K562 (cell line): ENCODE measurements at regions not wholly inside any gene's neighbourhood (a gene's known extent, or its start where the extent isn't known, plus 50 kb on each side); places are given as distances from the start of the nearest gene placed in this dataset.

Experiments used
- ATAC-seq: fragments of 200-7000 bp; cut with Tn5 transposase; 3 replicates; pipeline ENCODE4 v1.9.1; 2020; ENCODE audit warnings: moderate library complexity
- BruUV-seq: library from RNA; stranded (reverse); fragments of 400-500 nt; replicated peaks from 2 replicates; lab custom pipeline; 2021; lab: Mats Ljungman, UMichigan
- CTCF ChIA-PET: fragments of 300-600 bp; formaldehyde crosslinking; extraction: SDS; loops from one replicate; lab custom pipeline; 2021; ENCODE audit warnings: low intra/inter-chr PET ratio; lab: Yijun Ruan, JAX
- POLR2A ChIA-PET: fragments of 300-600, 350-650 bp; sonication (Branson Sonifier 250); formaldehyde crosslinking; extraction: SDS; loops from one replicate; lab custom pipeline; 2021; ENCODE audit warnings: antibody characterized with exemption, inconsistent platforms; lab: Yijun Ruan, JAX
- DNase-seq, 4 experiments: peaks; one replicate each; pipeline versions ENCODE4 v3.0.0 to v3.0.0-alpha.2; 2011 to 2018; ENCODE audit warnings: low spot score in 3 of 4, mixed read lengths in 3 of 4; ENCODE audit errors: extremely low read depth in 1 of 4
- FAIRE-seq: peaks from 2 replicates; lab custom pipeline; 2011; peaks lifted over from hg19 to GRCh38; lab: Jason Lieb, UNC
- H2AFZ ChIP-seq: 2 replicates; pipeline ENCODE4 v1.6.0; 2011; ENCODE audit warnings: low read depth, low read length, control low read depth, inconsistent platforms
- H3K27ac ChIP-seq: fragments of 200-600 bp; 3 replicates; pipeline ENCODE4 v1.8.0; 2011; ENCODE audit warnings: low read depth, mild to moderate bottlenecking, control low read depth, inconsistent platforms, low read length, moderate library complexity, mixed read lengths; ENCODE audit errors: extremely low read depth
- H3K27me3 ChIP-seq, 2 experiments: fragments of 300-600 bp in 1 of 2; 2 replicates in 1 of 2; 3 replicates in 1 of 2; pipeline versions ENCODE4 v1.6.0 to v1.8.0; 2011; ENCODE audit warnings: inconsistent platforms in 2 of 2, low read length in 2 of 2, mild to moderate bottlenecking in 1 of 2, mixed read lengths in 1 of 2, moderate library complexity in 1 of 2; ENCODE audit not compliant: control insufficient read depth in 2 of 2, insufficient read depth in 2 of 2
- H3K36me3 ChIP-seq: fragments of 300-600 bp; 3 replicates; pipeline ENCODE4 v1.8.0; 2011; ENCODE audit warnings: mild to moderate bottlenecking, low read length, inconsistent platforms; ENCODE audit not compliant: control insufficient read depth, insufficient read depth
- H3K4me1 ChIP-seq, 2 experiments: fragments of 200-600 bp in 1 of 2; replicated peaks in 1 of 2; 2 replicates in 1 of 2; 3 replicates in 1 of 2; pipeline versions ENCODE4 v1.5.1 to v1.8.0; 2011; ENCODE audit warnings: inconsistent platforms in 2 of 2, low read length in 2 of 2, mild to moderate bottlenecking in 1 of 2, mixed read lengths in 1 of 2, moderate library complexity in 1 of 2; ENCODE audit not compliant: control insufficient read depth in 2 of 2, insufficient read depth in 2 of 2
- H3K4me2 ChIP-seq: 2 replicates; pipeline ENCODE4 v1.6.1; 2011; ENCODE audit warnings: low read length, control low read depth, inconsistent platforms, mixed read lengths; ENCODE audit not compliant: insufficient read depth
- H3K4me3 ChIP-seq: fragments of 200-600 bp; sonication (generic), shearing (Covaris generic); 2 replicates; pipeline ENCODE4 v1.5.1; 2016; ENCODE audit warnings: control low read depth, inconsistent platforms
- H3K79me2 ChIP-seq: fragments of 200-600 bp; 3 replicates; pipeline ENCODE4 v1.8.0; 2011; ENCODE audit warnings: low read length, inconsistent platforms; ENCODE audit not compliant: control insufficient read depth, insufficient read depth
- H3K9ac ChIP-seq, 2 experiments: 2 replicates each; pipeline versions ENCODE4 v1.6.0 to v1.6.1; 2011; ENCODE audit warnings: low read depth in 2 of 2, low read length in 2 of 2, control low read depth in 1 of 2, inconsistent platforms in 1 of 2, mild to moderate bottlenecking in 1 of 2, mixed read lengths in 1 of 2; ENCODE audit not compliant: insufficient read depth in 1 of 2
- H3K9me1 ChIP-seq: one replicate; pipeline ENCODE4 v1.6.0; 2011; ENCODE audit warnings: inconsistent platforms, mild to moderate bottlenecking, low read length, moderate library complexity; ENCODE audit not compliant: control insufficient read depth, insufficient read depth
- H3K9me3 ChIP-seq: replicated peaks from 2 replicates; pipeline ENCODE4 v1.5.1; 2011; ENCODE audit warnings: low read depth, low read length, inconsistent platforms; ENCODE audit not compliant: control insufficient read depth, insufficient read depth
- H4K20me1 ChIP-seq: replicated peaks from 2 replicates; pipeline ENCODE4 v1.6.1; 2011; ENCODE audit warnings: low read length, inconsistent platforms, mixed read lengths; ENCODE audit not compliant: control insufficient read depth, insufficient read depth
- FOXP1 ChIP-seq: sonication (generic); formaldehyde crosslinking; IDR thresholded peaks from 2 replicates; pipeline ENCODE4 v1.8.0; 2022; ENCODE audit warnings: mild to moderate bottlenecking, missing genetic modification reagents
- MEIS2 ChIP-seq: fragments of 450-650 bp; IDR thresholded peaks from 2 replicates; pipeline ENCODE4 v1.6.1; 2014; ENCODE audit warnings: mild to moderate bottlenecking; ENCODE audit not compliant: partially characterized antibody
- NEUROD1 ChIP-seq: fragments of 150-350 bp; IDR thresholded peaks from 2 replicates; pipeline ENCODE4 v1.6.1; 2014; ENCODE audit warnings: borderline replicate concordance, low read length, low read depth; ENCODE audit not compliant: partially characterized antibody
- TFAM ChIP-seq: fragments of 250-450 bp; sonication (Bioruptor Pico); conservative IDR thresholded peaks from 2 replicates; pipeline ENCODE4 v1.5.0; 2021; ENCODE audit warnings: mild to moderate bottlenecking, moderate library complexity
- TRIM25 ChIP-seq: fragments of 450-650 bp; IDR thresholded peaks from 2 replicates; pipeline ENCODE4 v1.7.0; 2016; ENCODE audit warnings: borderline replicate concordance
- ZBTB11 ChIP-seq, 3 experiments: fragments of 200-800 bp in 1 of 3; fragments of 250-450 bp in 1 of 3; fragments of 450-650 bp in 1 of 3; sonication (Bioruptor Pico) in 1 of 3; sonication (Bioruptor generic) in 1 of 3; formaldehyde crosslinking in 1 of 3; IDR thresholded peaks; 2 replicates each; pipeline versions ENCODE4 v1.6.1 to v1.8.0; 2016 to 2022; ENCODE audit warnings: mild to moderate bottlenecking in 2 of 3, missing genetic modification characterization in 2 of 3, missing compliant biosample characterization in 1 of 3, moderate library complexity in 1 of 3
- ZNF134 ChIP-seq: fragments of 250-450 bp; sonication (Bioruptor Pico); conservative IDR thresholded peaks from 2 replicates; pipeline ENCODE4 v1.4.0; 2020
- ZNF354B ChIP-seq: fragments of 250-450 bp; sonication (Bioruptor Pico); IDR thresholded peaks from 2 replicates; pipeline ENCODE4 v1.4.0; 2020
- ZNF584 ChIP-seq: fragments of 200-800 bp; sonication (Bioruptor generic); IDR thresholded peaks from 2 replicates; pipeline ENCODE4 v1.6.1; 2016; ENCODE audit warnings: low read depth, mild to moderate bottlenecking, missing genetic modification characterization, missing compliant biosample characterization
- in situ Hi-C: fragments of 300-500 bp; cut with MboI; formaldehyde crosslinking; loops from 4 replicates; pipeline ENCODE4 v1.15.0; 2018; ENCODE audit warnings: inconsistent platforms, mixed read lengths
- intact Hi-C: fragments of 100-400 bp; cut with micrococcal nuclease; formaldehyde crosslinking; loops from 2 replicates; pipeline ENCODE4 v1.14.2; 2022
- TF ChIP-seq, protein P1 (sequence below): fragments of 250-450 bp; sonication (Bioruptor Pico); IDR thresholded peaks from 2 replicates; pipeline ENCODE4 v1.8.0; 2021; ENCODE audit warnings: moderate library complexity, mild to moderate bottlenecking, inconsistent platforms
- TF ChIP-seq, protein P2 (sequence below): fragments of 250-450 bp; sonication (Bioruptor Pico); IDR thresholded peaks from 2 replicates; pipeline ENCODE4 v1.5.0; 2021; ENCODE audit warnings: mild to moderate bottlenecking, moderate library complexity

DNA sequence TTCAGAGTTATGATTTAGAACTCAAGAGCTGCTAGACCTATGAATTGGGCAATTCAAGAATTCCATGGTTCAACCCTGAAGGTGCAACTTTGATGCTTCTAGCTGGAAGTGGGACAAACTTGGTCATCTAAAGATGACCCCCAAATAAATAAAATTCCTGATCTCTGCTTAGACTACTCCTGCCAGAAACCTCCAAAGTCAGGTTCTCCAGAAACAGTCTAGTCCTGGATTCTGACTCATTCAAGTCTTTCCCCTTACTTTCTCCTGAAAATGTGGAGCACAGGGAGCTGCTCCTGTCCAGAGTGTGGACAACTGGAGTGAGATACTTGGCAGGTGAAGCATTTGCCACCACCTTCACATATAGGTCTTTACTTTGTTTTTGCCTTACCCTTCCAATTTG, 557.7 kb upstream of the TNP1 start:
- CTCF ChIA-PET: no interaction called here
- Histone ChIP-seq H3K4me1 (no peaks in the 10 kb centered on the region), H4K20me1 (no peaks in the 10 kb centered on the region), H3K79me2 (no peaks in the 10 kb centered on the region), H3K9ac (no peak overlapping the region), H3K27me3 (no peaks in the 10 kb centered on the region), H3K4me2 (no peak overlapping the region), H2AFZ (no peak overlapping the region), H3K4me3 (no peak overlapping the region), H3K27ac (no peak overlapping the region), H3K36me3 (no peaks in the 10 kb centered on the region), H3K9me3 (no peaks in the 10 kb centered on the region), H3K9me1 (no peaks in the 10 kb centered on the region)
- POLR2A ChIA-PET: no interaction called here
- intact Hi-C loops (no loop called here), in situ Hi-C loops (no loop called here)
- FAIRE-seq (no peak), DNase-seq (no peak), ATAC-seq (no peak)
- BruUV-seq: no TSS peak
- TF ChIP-seq TFAM (CRISPR knock-in tag): no peak
- TF ChIP-seq, protein P1, sequence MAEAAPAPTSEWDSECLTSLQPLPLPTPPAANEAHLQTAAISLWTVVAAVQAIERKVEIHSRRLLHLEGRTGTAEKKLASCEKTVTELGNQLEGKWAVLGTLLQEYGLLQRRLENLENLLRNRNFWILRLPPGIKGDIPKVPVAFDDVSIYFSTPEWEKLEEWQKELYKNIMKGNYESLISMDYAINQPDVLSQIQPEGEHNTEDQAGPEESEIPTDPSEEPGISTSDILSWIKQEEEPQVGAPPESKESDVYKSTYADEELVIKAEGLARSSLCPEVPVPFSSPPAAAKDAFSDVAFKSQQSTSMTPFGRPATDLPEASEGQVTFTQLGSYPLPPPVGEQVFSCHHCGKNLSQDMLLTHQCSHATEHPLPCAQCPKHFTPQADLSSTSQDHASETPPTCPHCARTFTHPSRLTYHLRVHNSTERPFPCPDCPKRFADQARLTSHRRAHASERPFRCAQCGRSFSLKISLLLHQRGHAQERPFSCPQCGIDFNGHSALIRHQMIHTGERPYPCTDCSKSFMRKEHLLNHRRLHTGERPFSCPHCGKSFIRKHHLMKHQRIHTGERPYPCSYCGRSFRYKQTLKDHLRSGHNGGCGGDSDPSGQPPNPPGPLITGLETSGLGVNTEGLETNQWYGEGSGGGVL (CRISPR knock-in tag): no peak
- TF ChIP-seq ZBTB11 (CRISPR knock-in tag; IDR thresholded peaks at IDR 0.05): no peak
- TF ChIP-seq TRIM25: no peak
- TF ChIP-seq ZNF584: no peak
- TF ChIP-seq NEUROD1: no peak
- TF ChIP-seq ZNF134 (CRISPR knock-in tag): no peak
- TF ChIP-seq, protein P2, sequence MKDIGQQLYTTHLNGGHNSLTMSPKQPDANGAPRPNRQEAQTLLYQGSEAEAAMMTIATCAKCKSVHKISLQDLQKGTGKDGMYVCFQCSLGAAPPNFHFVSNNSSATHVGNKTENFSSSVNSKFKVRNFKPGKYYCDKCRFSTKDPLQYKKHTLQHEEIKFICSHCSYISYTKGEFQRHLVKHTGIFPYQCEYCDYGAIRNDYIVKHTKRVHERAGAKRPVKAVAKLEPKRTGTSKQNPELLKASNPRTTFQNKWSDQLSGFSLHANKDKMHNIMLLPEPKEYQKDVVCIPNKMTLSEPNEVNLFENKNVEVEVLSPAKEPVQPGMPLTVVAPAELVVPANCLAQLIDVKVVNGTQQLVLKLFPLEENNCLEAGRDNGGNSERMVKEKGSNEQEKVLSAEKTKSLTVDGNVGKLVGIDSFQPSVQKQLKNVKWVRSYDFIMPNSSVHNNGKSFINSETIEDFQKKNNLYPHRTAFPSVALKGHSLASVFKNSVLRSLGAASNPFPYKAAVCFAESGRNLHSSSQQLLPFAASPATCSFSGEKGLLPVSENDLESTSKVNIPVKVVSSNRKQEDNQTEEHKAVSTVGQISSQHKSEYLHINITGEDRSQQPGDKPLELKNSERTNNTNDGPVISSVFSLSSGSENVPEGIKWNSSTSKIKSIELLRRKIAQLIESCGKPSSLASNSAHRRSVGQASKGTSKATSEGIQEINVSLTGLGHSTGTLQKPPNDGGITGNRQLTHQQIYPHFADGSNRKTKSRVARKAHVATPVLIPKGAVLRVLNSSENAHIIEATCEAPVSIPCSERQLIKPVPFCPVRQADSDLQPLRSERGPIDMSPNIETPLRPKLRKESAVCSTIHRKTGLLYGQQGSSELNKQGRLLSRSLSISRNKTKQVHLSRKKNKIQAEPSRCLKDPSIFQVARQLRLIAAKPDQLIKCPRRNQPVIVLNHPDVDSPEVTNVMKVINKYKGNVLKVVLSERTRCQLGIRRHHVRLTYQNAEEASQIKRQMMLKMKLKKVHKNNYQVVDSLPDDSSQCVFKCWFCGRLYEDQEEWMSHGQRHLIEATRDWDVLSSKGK (CRISPR knock-in tag): no peak
- TF ChIP-seq FOXP1: no peak
- no peak for TF ChIP-seq ZNF354B (CRISPR knock-in tag)
- no peak for TF ChIP-seq MEIS2
